GM23338 (cell line): ENCODE measurements at regions not wholly inside any gene's neighbourhood (a gene's known extent, or its start where the extent isn't known, plus 50 kb on each side); places are given as distances from the start of the nearest gene placed in this dataset.

Experiments
- CREB1 ChIP-seq: fragments of 250-450 bp; sonication (Bioruptor Pico); IDR thresholded peaks from 2 replicates; pipeline ENCODE4 v1.5.0; 2020; ENCODE audit warnings: low read depth, mild to moderate bottlenecking, moderate library complexity
- CTCF ChIP-seq, 2 experiments: fragments of 200-600 bp in 1 of 2; sonication (generic) in 1 of 2; conservative IDR thresholded peaks; 2 replicates each; pipeline versions ENCODE4 v1.5.1 to v1.6.1; 2016 to 2017; ENCODE audit warnings: antibody characterized with exemption in 2 of 2, low read depth in 2 of 2, mild to moderate bottlenecking in 2 of 2, moderate library complexity in 1 of 2
- ETS1 ChIP-seq: IDR thresholded peaks from 2 replicates; pipeline ENCODE4 v1.6.1; 2016; ENCODE audit warnings: antibody characterized with exemption
- EZH2 ChIP-seq: fragments of 200-600 bp; sonication (generic); IDR thresholded peaks from one replicate; pipeline ENCODE4 v1.8.0; 2017; ENCODE audit warnings: antibody characterized with exemption, mild to moderate bottlenecking, low read depth; ENCODE audit not compliant: unreplicated experiment
- EZH2phosphoT487 ChIP-seq: fragments of 200-600 bp; sonication (generic); IDR thresholded peaks from one replicate; pipeline ENCODE4 v1.8.1; 2018; ENCODE audit warnings: antibody characterized with exemption; ENCODE audit not compliant: unreplicated experiment
- JUNB ChIP-seq: IDR thresholded peaks from one replicate; pipeline ENCODE4 v1.6.1; 2016; ENCODE audit warnings: antibody characterized with exemption; ENCODE audit not compliant: unreplicated experiment
- NANOG ChIP-seq: IDR thresholded peaks from 2 replicates; pipeline ENCODE4 v1.6.1; 2016; ENCODE audit warnings: antibody characterized with exemption, borderline replicate concordance
- POLR2AphosphoS5 ChIP-seq: IDR thresholded peaks from 2 replicates; pipeline ENCODE4 v1.6.1; 2016; ENCODE audit warnings: antibody characterized with exemption, low read depth
- REST ChIP-seq: IDR thresholded peaks from one replicate; pipeline ENCODE4 v1.6.1; 2018; ENCODE audit warnings: antibody characterized with exemption; ENCODE audit not compliant: unreplicated experiment
- STAT1 ChIP-seq: IDR thresholded peaks from one replicate; pipeline ENCODE4 v1.6.1; 2016; ENCODE audit warnings: antibody characterized with exemption; ENCODE audit not compliant: unreplicated experiment
- ZNF114 ChIP-seq: fragments of 250-450 bp; sonication (Bioruptor Pico); IDR thresholded peaks from 2 replicates; pipeline ENCODE4 v1.5.0; 2020; ENCODE audit warnings: mild to moderate bottlenecking, moderate library complexity
- ZNF331 ChIP-seq: fragments of 250-450 bp; sonication (Bioruptor Pico); IDR thresholded peaks from 2 replicates; pipeline ENCODE4 v1.5.0; 2020; ENCODE audit warnings: low read depth, mild to moderate bottlenecking, moderate library complexity
- ZNF462 ChIP-seq: fragments of 250-450 bp; sonication (Bioruptor Pico); IDR thresholded peaks from 2 replicates; pipeline ENCODE4 v1.5.0; 2020; ENCODE audit warnings: mild to moderate bottlenecking, moderate library complexity

GRCh38 chr1:177891809-177892208 is 78.0 kb downstream of the SEC16B start:
- TF ChIP-seq EZH2phosphoT487 (no peak), EZH2 (no peak), CTCF (conservative IDR thresholded peaks at IDR 0.05; ENCODE audit: low read depth in 2 of 2) (no peak), POLR2AphosphoS5 (no peak), REST (no peak), ZNF114 (CRISPR knock-in tag) (no peak), NANOG (no peak), STAT1 (no peak), ZNF462 (no peak), CREB1 (no peak), ZNF331 (CRISPR knock-in tag) (no peak), JUNB (no peak), ETS1 (no peak)
